Endodermal cell (in vitro differentiated cells): ENCODE measurements at regions not wholly inside any gene's neighbourhood (a gene's known extent, or its start where the extent isn't known, plus 50 kb on each side); places are given as distances from the start of the nearest gene placed in this dataset.

Source experiments
- DNase-seq: peaks from one replicate; pipeline ENCODE4 v3.0.0-alpha.2; 2017
- H3K27ac ChIP-seq: 2 replicates; pipeline ENCODE4 v1.5.1; 2013; ENCODE audit warnings: mild to moderate bottlenecking, low read depth, low read length, moderate library complexity
- H3K27me3 ChIP-seq: 2 replicates; pipeline ENCODE4 v1.6.1; 2013; ENCODE audit warnings: mild to moderate bottlenecking, low read length, moderate library complexity; ENCODE audit not compliant: insufficient read depth, control insufficient read depth, poor library complexity, severe bottlenecking
- H3K36me3 ChIP-seq: 2 replicates; pipeline ENCODE4 v1.7.0; 2013; ENCODE audit warnings: mild to moderate bottlenecking, low read length, moderate library complexity; ENCODE audit not compliant: control insufficient read depth, insufficient read depth
- H3K4me1 ChIP-seq: one replicate; pipeline ENCODE4 v1.7.0; 2013; ENCODE audit warnings: low read length; ENCODE audit not compliant: control insufficient read depth, insufficient read depth
- H3K4me3 ChIP-seq: 2 replicates; pipeline ENCODE4 v1.5.1; 2013; ENCODE audit warnings: mild to moderate bottlenecking, low read length, moderate library complexity
- H3K9ac ChIP-seq: 2 replicates; pipeline ENCODE4 v1.6.1; 2013; ENCODE audit warnings: mild to moderate bottlenecking, low read length, moderate library complexity; ENCODE audit not compliant: poor library complexity, severe bottlenecking; ENCODE audit errors: extremely low read depth
- H3K9me3 ChIP-seq: 2 replicates; pipeline ENCODE4 v1.6.1; 2013; ENCODE audit warnings: mild to moderate bottlenecking, low read length, moderate library complexity; ENCODE audit not compliant: control insufficient read depth
- H3K27ac Mint-ChIP-seq: 2 replicates; pipeline ENCODE4 v1.8.0; 2020; ENCODE audit warnings: mixed read lengths
- H3K27me3 Mint-ChIP-seq: 2 replicates; pipeline ENCODE4 v1.8.0; 2021; ENCODE audit warnings: mild to moderate bottlenecking, mixed read lengths; ENCODE audit not compliant: insufficient read depth
- H3K36me3 Mint-ChIP-seq: 2 replicates; pipeline ENCODE4 v1.8.0; 2020; ENCODE audit warnings: low read depth, mixed read lengths
- H3K4me1 Mint-ChIP-seq: 2 replicates; pipeline ENCODE4 v1.8.0; 2020; ENCODE audit warnings: mixed read lengths
- H3K4me3 Mint-ChIP-seq: 2 replicates; pipeline ENCODE4 v1.8.0; 2020; ENCODE audit warnings: mild to moderate bottlenecking, moderate library complexity, mixed read lengths
- H3K9me3 Mint-ChIP-seq: 2 replicates; pipeline ENCODE4 v1.8.0; 2020; ENCODE audit warnings: mild to moderate bottlenecking, mixed read lengths
- WGBS, 2 experiments: methylation state at CpG; one replicate each; pipeline versions ENCODE4 v1.1.5 to v1.1.7; 2013; ENCODE audit warnings: missing lambda C conversion rate in 2 of 2, mixed read lengths in 1 of 2; ENCODE audit not compliant: insufficient coverage in 1 of 2, insufficient read length in 1 of 2; 5-methylcytosine and 5-hydroxymethylcytosine counted together
- TF ChIP-seq, protein P1 (sequence below): fragments of 200-600 bp; sonication (generic); conservative IDR thresholded peaks from 2 replicates; pipeline ENCODE4 v1.5.0; 2021; ENCODE audit warnings: antibody characterized with exemption, mild to moderate bottlenecking

DNA sequence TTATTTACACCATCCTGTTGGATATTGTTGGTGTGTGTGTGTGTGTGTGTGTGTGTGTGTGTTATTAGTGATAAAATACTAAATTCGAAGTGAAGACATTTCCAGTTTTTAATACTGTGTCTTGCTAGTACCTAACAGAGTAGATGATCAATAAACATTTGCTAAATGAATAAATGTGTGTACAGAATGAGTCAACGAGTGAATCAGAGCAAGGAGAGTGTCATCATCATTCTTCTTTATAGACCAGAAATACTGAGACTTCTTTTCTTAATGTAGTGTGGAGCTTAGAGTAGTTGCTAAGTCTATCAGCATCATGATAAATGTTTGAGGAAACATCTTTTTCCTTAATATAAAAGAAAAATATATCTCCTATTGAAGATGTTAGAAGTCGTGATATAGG is 169.7 kb upstream of the SATB2 start:
- no peak overlapping the region for H3K4me3 ChIP-seq
- H3K9me3 ChIP-seq: no peaks in the 10 kb centered on the region
- H3K27me3 ChIP-seq: no peaks in the 10 kb centered on the region
- H3K4me1 ChIP-seq: no peaks in the 10 kb centered on the region
- WGBS, 2 experiments: 94 to 100% methylated on average over 1 to 2 of the region's 3 CpGs
- H3K9ac ChIP-seq: no peak overlapping the region
- H3K36me3 ChIP-seq: no peaks in the 10 kb centered on the region
- no peak overlapping the region for H3K27ac ChIP-seq
- Mint-ChIP-seq H3K9me3 (no peaks in the 10 kb centered on the region), H3K36me3 (no peaks in the 10 kb centered on the region), H3K27ac (no peak overlapping the region), H3K27me3 (no peaks in the 10 kb centered on the region), H3K4me1 (no peaks in the 10 kb centered on the region), H3K4me3 (no peak overlapping the region)
- TF ChIP-seq, protein P1, sequence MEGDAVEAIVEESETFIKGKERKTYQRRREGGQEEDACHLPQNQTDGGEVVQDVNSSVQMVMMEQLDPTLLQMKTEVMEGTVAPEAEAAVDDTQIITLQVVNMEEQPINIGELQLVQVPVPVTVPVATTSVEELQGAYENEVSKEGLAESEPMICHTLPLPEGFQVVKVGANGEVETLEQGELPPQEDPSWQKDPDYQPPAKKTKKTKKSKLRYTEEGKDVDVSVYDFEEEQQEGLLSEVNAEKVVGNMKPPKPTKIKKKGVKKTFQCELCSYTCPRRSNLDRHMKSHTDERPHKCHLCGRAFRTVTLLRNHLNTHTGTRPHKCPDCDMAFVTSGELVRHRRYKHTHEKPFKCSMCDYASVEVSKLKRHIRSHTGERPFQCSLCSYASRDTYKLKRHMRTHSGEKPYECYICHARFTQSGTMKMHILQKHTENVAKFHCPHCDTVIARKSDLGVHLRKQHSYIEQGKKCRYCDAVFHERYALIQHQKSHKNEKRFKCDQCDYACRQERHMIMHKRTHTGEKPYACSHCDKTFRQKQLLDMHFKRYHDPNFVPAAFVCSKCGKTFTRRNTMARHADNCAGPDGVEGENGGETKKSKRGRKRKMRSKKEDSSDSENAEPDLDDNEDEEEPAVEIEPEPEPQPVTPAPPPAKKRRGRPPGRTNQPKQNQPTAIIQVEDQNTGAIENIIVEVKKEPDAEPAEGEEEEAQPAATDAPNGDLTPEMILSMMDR: no peak
- DNase-seq: no peak

DNA sequence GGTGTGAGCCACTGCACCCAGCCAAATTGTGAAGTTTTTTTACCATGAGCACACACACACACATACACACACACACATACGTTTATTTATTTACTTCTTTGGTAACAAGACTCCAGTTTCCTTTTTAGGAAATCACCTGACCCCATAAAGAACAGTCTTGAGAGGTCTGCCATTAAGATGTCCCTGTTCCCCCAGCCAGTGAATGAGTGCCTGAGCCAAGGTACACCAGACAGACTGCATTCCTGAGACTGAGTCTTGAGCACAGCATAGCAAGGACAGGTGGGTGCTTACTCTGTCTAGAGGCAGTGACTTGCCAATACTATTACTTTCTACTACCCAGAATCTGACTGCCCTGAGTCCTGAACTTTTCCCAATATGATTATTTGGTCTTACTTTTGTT is 167.2 kb upstream of the SATB2 start:
- Histone ChIP-seq H3K4me3 (no peak overlapping the region), H3K4me1 (no peaks in the 10 kb centered on the region), H3K27ac (no peak overlapping the region), H3K9ac (no peak overlapping the region), H3K9me3 (no peaks in the 10 kb centered on the region), H3K27me3 (no peaks in the 10 kb centered on the region), H3K36me3 (no peaks in the 10 kb centered on the region)
- Mint-ChIP-seq H3K27me3 (no peaks in the 10 kb centered on the region), H3K27ac (no peak overlapping the region), H3K4me1 (no peaks in the 10 kb centered on the region), H3K9me3 (no peaks in the 10 kb centered on the region), H3K36me3 (no peaks in the 10 kb centered on the region), H3K4me3 (no peak overlapping the region)
- TF ChIP-seq, protein P1: no peak
- DNase-seq: no peak
- 76% methylated on average over 1 of the region's 1 CpG; no CpG with 5 or more reads in 1 of the 2 experiments for WGBS, 2 experiments

DNA sequence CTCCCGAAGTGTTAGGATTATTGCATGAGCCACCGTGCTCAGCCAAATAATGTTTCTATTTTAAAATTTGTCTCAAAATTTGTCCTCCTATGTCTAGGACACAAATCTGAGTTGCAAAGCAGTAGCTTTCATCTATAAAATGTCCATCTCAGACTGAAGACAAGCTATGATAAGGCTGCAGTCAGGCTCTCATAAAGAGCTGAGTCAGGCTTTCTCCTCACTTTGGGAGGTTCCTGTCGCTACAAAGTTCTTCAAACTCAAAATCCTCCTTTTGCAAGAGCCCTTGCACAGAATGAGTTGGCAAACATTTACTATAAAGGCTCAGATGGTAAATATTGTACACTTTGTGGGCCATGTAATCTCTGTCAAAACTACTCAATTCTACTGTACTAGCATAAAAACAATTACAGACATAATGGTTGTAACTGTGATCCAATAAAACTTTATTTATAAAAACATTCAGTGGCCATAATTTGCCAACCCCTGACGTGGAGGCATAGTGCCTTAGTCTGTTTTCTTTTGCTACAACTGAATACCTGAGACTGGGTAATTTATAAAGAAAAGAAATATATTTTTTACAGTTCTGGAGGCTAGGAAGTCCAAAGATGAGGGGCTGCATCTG is 154.9 kb upstream of the SATB2 start:
- no peak overlapping the region for H3K27ac Mint-ChIP-seq

More for the DNA sequence above, 154.9 kb upstream of the SATB2 start:
- no peak for DNase-seq
- Mint-ChIP-seq H3K36me3 (no peaks in the 10 kb centered on the region), H3K4me3 (no peak overlapping the region), H3K27me3 (no peaks in the 10 kb centered on the region), H3K4me1 (no peaks in the 10 kb centered on the region), H3K9me3 (no peaks in the 10 kb centered on the region)
- Histone ChIP-seq H3K36me3 (no peaks in the 10 kb centered on the region), H3K9ac (no peak overlapping the region), H3K4me3 (no peak overlapping the region), H3K4me1 (no peaks in the 10 kb centered on the region), H3K9me3 (no peaks in the 10 kb centered on the region), H3K27ac (no peak overlapping the region), H3K27me3 (no peaks in the 10 kb centered on the region)
- WGBS, 2 experiments: 93 to 94% methylated on average over 3 to 4 of the region's 4 CpGs
- TF ChIP-seq, protein P1: no peak
